ENCODE measurements at regions not wholly inside any gene's neighbourhood (a gene's known extent, or its start where the extent isn't known, plus 50 kb on each side); places are given as distances from the start of the nearest gene placed in this dataset.

DNA sequence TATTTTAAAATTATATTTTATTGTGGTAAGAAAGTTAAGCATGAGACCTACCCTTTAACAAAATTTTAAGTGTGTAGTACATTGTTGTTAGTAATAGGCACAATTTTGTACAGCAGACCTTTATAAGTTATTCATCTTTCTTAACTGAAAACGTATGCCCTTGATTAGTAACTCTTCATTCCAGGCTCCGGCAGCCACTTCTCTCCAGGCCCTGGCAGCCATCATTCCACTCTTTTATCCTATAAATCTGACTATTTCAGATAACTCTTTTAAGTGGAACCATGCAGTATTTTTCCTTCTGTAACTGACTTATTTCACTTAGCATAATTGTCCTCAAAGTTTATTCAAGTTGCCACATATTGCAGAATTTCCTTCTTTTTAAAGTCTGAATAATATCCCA, 348.2 kb downstream of the CDH11 start:
- H3K4me2 ChIP-seq (ENCODE audit: control insufficient read depth, extremely low read depth, insufficient read depth, low read depth, low read length) = no peak overlapping the region

DNA sequence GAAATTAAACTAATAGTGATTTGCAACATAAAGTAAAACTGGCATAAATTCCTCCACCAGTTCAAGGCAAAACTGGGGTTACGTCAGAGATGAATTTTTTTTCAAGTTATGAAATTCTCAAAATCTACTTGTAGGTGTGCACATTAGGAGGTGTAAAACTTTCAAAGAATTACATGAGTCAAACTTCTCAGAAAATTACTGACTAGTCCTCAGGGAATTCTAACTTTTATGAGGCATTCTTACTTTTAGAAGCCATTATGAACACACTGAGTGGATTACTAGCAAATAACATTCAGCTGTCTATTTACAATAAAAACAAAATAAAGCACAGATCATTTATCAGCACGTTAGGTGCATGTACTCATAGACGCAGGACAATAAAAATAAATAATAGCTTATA, 348.7 kb downstream of the CDH11 start:
- dilution Hi-C loops (cut with MboI; ENCODE audit: extremely low pct_ligation_motif_present, low sequenced_read_pairs) = no loop called here
- Histone ChIP-seq H3K27ac (ENCODE audit: control insufficient read depth, insufficient read depth, low read length) (no peak overlapping the region), H3K9ac (ENCODE audit: control insufficient read depth, extremely low read depth, insufficient read depth, low read length) (no peak overlapping the region), H3K9me3 (ENCODE audit: control insufficient read depth, low read depth, low read length) (no peaks in the 10 kb centered on the region), H3K4me3 (ENCODE audit: control insufficient read depth in 2 of 3, extremely low read depth in 1 of 3, insufficient read depth in 2 of 3, low read depth in 1 of 3, low read length in 3 of 3) (no peak overlapping the region), H3K9me1 (ENCODE audit: control insufficient read depth, extremely low read depth, insufficient read depth, low read length) (no peaks in the 10 kb centered on the region), H3K4me2 (ENCODE audit: control insufficient read depth, extremely low read depth, insufficient read depth, low read depth, low read length) (no peak overlapping the region), H3K36me3 (ENCODE audit: control insufficient read depth in 2 of 2, extremely low read depth in 1 of 2, insufficient read depth in 2 of 2, low read length in 2 of 2) (no peaks in the 10 kb centered on the region), H3K4me1 (ENCODE audit: control insufficient read depth, extremely low read depth, insufficient read depth, low read length) (no peaks in the 10 kb centered on the region), H3K79me2 (ENCODE audit: control insufficient read depth, insufficient read depth, low read length) (no peaks in the 10 kb centered on the region), H4K20me1 (ENCODE audit: control insufficient read depth, extremely low read depth, insufficient read depth, low read length) (no peaks in the 10 kb centered on the region), H3K27me3 (ENCODE audit: control insufficient read depth, extremely low read depth, insufficient read depth, low read length) (no peaks in the 10 kb centered on the region), H2AFZ (ENCODE audit: control insufficient read depth, low read length) (no peak overlapping the region)
- FAIRE-seq = no peak
- DNase-seq (ENCODE audit: low read depth, low spot score) = no peak
- no peak for TF ChIP-seq CTCF (optimal IDR thresholded peaks at IDR 0.05 in 1 of 3, IDR thresholded peaks at IDR 0.05 in 1 of 3, conservative IDR thresholded peaks at IDR 0.05 in 1 of 3; ENCODE audit: extremely low read depth in 1 of 3, insufficient read depth in 2 of 3, low read length in 3 of 3)
- no peak for TF ChIP-seq EZH2 (IDR thresholded peaks at IDR 0.05; ENCODE audit: low read length)

More for the DNA sequence above, 348.2 kb downstream of the CDH11 start:
- Histone ChIP-seq H3K4me3 (ENCODE audit: control insufficient read depth in 2 of 3, extremely low read depth in 1 of 3, insufficient read depth in 2 of 3, low read depth in 1 of 3, low read length in 3 of 3) (no peak overlapping the region), H4K20me1 (ENCODE audit: control insufficient read depth, extremely low read depth, insufficient read depth, low read length) (no peaks in the 10 kb centered on the region), H3K9me1 (ENCODE audit: control insufficient read depth, extremely low read depth, insufficient read depth, low read length) (no peaks in the 10 kb centered on the region), H3K79me2 (ENCODE audit: control insufficient read depth, insufficient read depth, low read length) (no peaks in the 10 kb centered on the region), H3K9me3 (ENCODE audit: control insufficient read depth, low read depth, low read length) (no peaks in the 10 kb centered on the region), H3K9ac (ENCODE audit: control insufficient read depth, extremely low read depth, insufficient read depth, low read length) (no peak overlapping the region), H3K4me1 (ENCODE audit: control insufficient read depth, extremely low read depth, insufficient read depth, low read length) (no peaks in the 10 kb centered on the region), H2AFZ (ENCODE audit: control insufficient read depth, low read length) (no peak overlapping the region), H3K27ac (ENCODE audit: control insufficient read depth, insufficient read depth, low read length) (no peak overlapping the region), H3K36me3 (ENCODE audit: control insufficient read depth in 2 of 2, extremely low read depth in 1 of 2, insufficient read depth in 2 of 2, low read length in 2 of 2) (no peaks in the 10 kb centered on the region), H3K27me3 (ENCODE audit: control insufficient read depth, extremely low read depth, insufficient read depth, low read length) (no peaks in the 10 kb centered on the region)
- dilution Hi-C loops (cut with MboI; ENCODE audit: extremely low pct_ligation_motif_present, low sequenced_read_pairs) = no loop called here
- FAIRE-seq (no peak), DNase-seq (ENCODE audit: low read depth, low spot score) (no peak)
- no peak for TF ChIP-seq EZH2 (IDR thresholded peaks at IDR 0.05; ENCODE audit: low read length)
- TF ChIP-seq CTCF (optimal IDR thresholded peaks at IDR 0.05 in 1 of 3, IDR thresholded peaks at IDR 0.05 in 1 of 3, conservative IDR thresholded peaks at IDR 0.05 in 1 of 3; ENCODE audit: extremely low read depth in 1 of 3, insufficient read depth in 2 of 3, low read length in 3 of 3) = no peak

Data from keratinocyte (primary cell).